Anterior cingulate cortex (tissue), 58 donors: ENCODE measurements at regions not wholly inside any gene's neighbourhood (a gene's known extent, or its start where the extent isn't known, plus 50 kb on each side); places are given as distances from the start of the nearest gene placed in this dataset.

Experiments used
- DNase-seq, 58 donors: peaks; one replicate each; lab custom pipeline; 2025; lab: John Stamatoyannopoulos, UW

DNA sequence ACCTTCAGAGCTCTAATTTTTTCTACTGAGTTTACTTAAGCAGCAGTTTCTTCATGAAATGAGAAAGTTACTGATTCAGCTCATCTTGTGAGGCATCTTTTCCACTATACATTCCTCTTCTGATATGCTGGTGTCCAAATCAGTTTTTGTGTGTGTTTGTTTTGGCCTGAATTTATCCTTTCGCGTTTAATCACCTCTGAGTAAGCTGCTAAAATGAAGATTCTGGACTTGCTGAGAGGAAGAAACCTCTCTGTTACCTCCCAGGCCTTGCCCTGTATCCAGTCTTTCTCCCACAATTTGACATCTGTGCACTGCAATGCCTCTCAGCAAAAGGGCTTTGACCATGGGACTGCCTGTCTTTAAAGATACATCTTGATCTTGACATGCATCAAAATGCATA, 536.2 kb upstream of the NRSN1 start:
- no peak for DNase-seq

DNA sequence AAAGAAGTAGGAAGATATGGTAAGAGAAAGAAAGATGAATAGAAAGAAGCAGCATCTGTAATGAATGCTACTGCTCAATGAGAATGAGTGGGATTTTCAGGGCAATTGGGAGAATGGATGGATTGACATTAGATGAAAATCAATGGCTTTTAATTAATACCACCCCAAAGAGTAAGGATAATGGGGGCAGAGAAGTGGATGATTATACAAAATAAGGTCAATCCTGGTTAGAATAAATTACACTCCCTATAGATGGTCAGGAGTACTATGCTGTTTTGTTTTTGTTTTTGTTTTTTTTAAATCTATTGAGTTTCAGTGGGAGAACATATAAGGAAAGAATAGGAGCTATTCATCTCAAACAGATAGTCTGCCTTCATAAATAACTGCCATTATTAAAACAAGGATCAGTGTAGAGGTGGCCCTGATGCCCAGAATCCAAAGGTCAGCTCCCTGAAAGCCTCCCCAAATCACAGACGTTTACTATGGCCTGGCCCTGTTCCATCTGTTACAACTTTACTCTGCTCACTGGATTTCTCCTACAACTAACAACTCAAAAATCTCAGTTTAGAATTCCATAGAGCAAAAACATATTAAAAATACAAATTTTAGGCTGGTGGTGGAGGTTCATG, 535.4 kb upstream of the NRSN1 start:
- DNase-seq, result no peak

DNA sequence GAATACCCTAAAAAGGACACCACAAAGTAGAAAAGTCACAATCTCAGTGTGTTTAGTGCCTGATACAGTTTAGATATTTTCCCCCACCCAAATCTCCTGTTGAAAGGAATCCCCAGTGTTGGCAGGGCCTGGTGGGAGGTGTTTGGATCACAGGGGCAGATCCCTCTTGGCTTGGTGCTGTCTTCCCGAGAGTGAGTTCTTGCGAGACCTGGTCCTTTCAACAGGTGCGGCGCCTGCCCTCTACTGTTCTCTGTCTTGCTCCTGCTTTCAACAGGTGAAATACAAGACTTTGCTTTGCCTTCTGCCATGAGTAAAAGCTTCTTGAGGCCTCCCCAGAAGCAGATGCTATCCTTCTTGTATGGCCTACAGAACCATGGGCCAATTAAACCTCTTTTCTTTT, 534.3 kb upstream of the NRSN1 start:
- no peak for DNase-seq

GRCh38 chr6:23600118-23600517, 525.9 kb upstream of the NRSN1 start:
- DNase-seq, result no peak

DNA sequence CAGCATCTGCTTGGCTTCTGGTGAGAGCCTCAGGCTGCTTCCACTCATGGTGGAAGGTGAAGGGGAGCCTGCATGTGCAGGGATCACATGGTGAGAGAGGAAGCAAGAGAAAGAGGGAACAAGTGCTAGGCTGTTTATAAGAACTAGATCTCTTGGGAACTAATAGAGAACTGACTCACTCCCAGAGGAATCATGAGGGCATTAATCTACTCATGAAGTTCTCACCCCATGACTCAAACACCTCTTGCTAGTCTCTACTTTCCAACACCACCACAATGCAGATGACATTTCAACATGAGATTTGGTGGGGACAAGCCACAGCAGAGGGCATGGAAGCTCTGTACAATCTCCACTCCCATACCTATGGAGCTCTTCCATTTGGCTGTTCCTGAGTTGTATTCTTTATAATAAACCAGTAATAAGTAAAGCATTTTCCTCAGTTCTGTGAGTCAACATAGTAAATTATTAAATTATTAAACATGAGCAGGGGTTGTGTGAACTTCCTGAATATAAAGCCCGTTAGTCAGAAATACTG, 524.1 kb upstream of the NRSN1 start:
- DNase-seq, result no peak

- no peak for DNase-seq
Measured at GRCh38 chr6:23608931-23609435, 517.0 kb upstream of the NRSN1 start.

DNA sequence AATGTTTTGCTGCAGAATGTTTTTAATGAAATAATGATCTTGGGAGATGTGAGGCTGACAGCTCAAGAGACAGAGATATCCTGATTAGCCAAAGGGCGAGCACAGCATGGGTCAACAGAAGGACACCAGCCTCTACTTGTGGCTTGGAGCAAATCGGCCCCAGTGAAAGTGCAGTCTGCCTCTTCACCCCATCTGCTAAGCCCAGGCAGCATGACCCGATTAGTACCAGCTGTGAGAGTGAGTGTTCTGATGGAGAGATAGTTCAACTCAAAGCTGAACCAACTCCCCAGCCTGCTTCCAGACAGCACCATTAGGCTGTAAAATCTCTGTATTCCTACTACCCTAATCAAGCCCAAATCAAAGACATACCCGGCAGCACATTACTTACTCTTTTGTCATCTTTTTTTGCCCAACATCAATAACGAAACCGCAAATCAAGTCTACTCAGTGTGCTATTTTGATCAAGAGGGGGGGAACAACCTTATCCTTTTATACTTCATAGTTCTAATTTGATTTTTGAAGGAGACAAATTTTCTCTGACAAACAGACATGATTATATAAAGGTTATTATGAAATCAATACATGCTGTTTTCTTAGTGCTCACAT, 514.1 kb upstream of the NRSN1 start:
- peak in 2 of 58 donors; percentile 0 to 8 for DNase-seq

DNA sequence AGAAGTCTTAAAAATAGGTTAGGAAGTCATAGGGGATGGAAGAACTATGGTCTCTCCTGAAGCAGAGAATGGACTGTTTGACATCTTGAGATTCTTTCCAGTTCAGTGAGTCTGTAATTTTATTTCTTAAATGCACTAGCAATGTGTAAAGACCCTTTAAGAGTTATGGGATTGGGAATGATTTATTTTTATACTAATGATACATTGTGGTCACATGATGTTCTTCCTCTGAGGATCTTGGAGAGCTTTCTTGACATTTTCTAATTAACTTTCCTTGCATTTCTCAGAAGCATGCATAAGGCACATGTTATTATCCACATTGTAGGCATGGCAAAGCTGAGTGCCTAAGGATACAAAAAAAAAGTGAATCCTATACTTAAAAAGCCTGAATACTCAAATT, 507.6 kb upstream of the NRSN1 start:
- DNase-seq, result no peak

GRCh38 chr6:23620911-23621401, 505.1 kb upstream of the NRSN1 start:
- DNase-seq, result no peak

DNA sequence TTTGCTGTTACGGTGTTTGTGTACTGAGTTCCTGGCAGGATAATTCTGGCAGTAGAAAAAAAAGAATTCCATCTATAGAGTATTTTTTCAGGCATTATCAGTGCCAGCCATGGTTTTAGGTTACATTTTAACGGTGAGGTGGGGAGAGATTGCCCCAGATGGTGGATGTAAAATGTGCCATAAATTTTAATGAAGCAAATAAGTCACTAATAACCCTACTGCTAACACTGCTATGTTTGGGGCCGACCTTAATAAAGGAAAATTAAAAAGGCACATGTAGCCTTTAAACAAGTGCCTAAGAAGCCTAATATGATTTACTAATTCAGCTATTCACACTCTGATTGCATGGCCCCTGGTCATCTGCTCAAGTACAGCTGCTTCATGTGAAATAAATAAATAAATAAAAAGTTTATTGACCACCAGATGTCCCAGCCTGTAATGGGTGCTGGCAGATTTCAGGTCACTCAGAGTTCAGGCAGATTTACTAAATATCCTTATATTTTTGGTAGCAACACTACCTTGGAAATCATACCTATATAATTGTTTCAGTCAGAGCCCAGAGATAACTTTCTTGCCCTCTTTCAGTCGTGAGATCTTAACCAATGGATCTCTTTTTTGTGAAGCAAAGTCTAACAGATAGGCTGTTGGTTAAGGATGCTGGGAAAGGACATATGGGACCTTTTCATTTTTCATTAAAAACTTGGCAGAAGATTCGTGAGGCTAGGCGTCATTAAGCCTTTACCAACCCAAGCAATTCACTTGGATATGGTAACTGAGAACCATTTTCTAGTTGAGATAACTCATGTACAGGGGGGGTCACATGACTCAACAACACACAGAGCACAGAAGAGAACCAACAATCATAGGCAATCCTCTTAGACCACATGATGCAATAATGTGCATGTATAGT, 495.0 kb upstream of the NRSN1 start:
- no peak for DNase-seq

- peak in 43 of 58 donors; percentile 8 to 75 (median 53) for DNase-seq
Measured at GRCh38 chr6:23633996-23634395, 492.0 kb upstream of the NRSN1 start.

DNA sequence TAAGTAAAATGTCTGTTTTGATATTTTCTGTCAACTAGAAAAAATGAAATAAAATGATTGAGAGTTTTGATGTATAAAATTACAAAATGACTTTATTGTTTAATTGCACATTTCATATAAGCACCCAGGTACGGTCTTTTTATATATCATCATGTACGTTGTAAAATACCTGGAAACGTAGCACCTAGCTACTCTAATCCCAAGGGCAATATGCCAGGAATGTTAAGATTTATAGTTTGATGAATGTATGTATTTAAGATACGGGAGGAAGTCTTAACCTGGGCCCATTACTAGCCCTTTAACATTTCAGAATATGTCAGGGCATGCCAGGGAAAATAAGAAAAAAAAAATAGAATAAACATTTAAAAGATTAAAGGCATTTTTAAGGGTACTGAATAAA, 490.9 kb upstream of the NRSN1 start:
- no peak for DNase-seq

GRCh38 chr6:23637296-23637695, 488.7 kb upstream of the NRSN1 start:
- DNase-seq, result no peak

DNA sequence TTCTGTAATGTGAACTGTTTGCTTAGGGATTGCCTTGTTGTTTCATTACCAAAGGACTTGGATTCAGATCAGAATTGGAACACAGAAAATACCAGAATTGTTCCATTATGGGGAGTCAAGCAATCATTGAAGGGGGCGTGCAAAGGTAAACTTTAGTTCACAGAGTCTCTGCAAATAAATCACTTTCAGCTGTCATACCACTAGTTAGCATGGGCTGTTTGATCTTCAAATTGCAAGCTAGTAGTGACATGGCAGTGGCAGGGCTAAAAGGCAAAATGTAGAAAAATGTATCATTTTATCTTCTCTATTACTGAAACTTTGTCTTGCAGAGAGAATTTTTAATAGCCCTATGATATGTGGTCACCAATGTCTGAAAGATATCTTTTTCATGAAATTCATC, 483.2 kb upstream of the NRSN1 start:
- no peak for DNase-seq

GRCh38 chr6:23647045-23647444, 479.0 kb upstream of the NRSN1 start:
- DNase-seq, result no peak

DNA sequence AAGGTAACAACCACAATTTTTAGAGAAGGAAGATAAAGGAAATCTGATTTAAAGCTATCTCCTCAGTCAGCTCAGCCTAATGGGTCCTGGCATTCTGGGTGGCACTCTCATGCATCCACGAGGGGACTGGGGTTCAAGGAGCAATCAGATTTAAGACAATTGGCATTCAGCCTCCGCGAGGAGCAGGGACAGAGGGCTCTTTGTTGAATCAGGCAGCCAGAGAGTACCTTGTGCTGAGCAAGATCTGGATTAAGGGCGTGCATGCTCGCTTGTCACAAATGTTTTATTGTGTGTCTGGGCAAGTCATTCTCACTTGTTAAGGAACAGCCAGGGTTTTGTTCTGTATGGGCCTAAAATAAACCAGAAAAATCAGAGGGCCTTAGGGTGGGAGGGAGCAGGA, 475.3 kb upstream of the NRSN1 start:
- peak in 41 of 58 donors; percentile 8 to 86 (median 41) for DNase-seq

- DNase-seq, result no peak
Measured at GRCh38 chr6:23654745-23655144, 471.3 kb upstream of the NRSN1 start.

- DNase-seq, result no peak
Measured at GRCh38 chr6:23655525-23655924, 470.5 kb upstream of the NRSN1 start.

- DNase-seq, result peak in 7 of 58 donors; percentile 0 to 57 (median 8)
Measured at GRCh38 chr6:23656255-23657194, 469.5 kb upstream of the NRSN1 start.

DNA sequence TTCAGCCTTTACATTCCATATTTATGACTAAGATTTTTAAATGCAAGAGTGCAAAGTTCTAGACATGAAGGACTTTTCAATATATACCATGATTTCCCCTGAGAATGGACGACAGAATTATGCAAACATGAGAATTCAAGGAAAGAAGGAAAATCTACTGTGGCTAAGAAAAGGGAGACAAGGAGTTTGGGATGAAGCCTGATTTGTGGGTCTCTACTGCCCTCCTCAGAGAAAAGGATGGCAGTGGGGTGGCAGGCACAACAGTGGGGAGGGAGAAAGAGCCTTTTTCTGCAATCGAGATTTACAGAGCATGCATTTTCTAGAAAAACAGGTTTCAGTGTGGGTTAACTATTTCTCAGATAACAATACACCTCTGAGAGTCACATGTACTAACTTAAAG, 466.9 kb upstream of the NRSN1 start:
- peak in 26 of 58 donors; percentile 1 to 68 (median 16) for DNase-seq
